ENCODE measurements at regions not wholly inside any gene's neighbourhood (a gene's known extent, or its start where the extent isn't known, plus 50 kb on each side); places are given as distances from the start of the nearest gene placed in this dataset.

- FAIRE-seq (no peak), DNase-seq (ENCODE audit: low read depth) (no peak)
- Histone ChIP-seq H3K4me3 (ENCODE audit: low read depth, low read length) (no peak overlapping the region), H3K36me3 (ENCODE audit: control insufficient read depth, insufficient read depth, low read length) (peaks cover 1% of the 10 kb centered on the region), H3K27me3 (ENCODE audit: control insufficient read depth, insufficient read depth, low read length) (no peaks in the 10 kb centered on the region)
- TF ChIP-seq, protein P1, sequence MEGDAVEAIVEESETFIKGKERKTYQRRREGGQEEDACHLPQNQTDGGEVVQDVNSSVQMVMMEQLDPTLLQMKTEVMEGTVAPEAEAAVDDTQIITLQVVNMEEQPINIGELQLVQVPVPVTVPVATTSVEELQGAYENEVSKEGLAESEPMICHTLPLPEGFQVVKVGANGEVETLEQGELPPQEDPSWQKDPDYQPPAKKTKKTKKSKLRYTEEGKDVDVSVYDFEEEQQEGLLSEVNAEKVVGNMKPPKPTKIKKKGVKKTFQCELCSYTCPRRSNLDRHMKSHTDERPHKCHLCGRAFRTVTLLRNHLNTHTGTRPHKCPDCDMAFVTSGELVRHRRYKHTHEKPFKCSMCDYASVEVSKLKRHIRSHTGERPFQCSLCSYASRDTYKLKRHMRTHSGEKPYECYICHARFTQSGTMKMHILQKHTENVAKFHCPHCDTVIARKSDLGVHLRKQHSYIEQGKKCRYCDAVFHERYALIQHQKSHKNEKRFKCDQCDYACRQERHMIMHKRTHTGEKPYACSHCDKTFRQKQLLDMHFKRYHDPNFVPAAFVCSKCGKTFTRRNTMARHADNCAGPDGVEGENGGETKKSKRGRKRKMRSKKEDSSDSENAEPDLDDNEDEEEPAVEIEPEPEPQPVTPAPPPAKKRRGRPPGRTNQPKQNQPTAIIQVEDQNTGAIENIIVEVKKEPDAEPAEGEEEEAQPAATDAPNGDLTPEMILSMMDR (IDR thresholded peaks at IDR 0.05; ENCODE audit: insufficient read depth, low read length, severe bottlenecking) = no peak
These were observed 236.3 kb downstream of the SEC14L1 start for GRCh38 chr17:77376795-77377709.

DNA sequence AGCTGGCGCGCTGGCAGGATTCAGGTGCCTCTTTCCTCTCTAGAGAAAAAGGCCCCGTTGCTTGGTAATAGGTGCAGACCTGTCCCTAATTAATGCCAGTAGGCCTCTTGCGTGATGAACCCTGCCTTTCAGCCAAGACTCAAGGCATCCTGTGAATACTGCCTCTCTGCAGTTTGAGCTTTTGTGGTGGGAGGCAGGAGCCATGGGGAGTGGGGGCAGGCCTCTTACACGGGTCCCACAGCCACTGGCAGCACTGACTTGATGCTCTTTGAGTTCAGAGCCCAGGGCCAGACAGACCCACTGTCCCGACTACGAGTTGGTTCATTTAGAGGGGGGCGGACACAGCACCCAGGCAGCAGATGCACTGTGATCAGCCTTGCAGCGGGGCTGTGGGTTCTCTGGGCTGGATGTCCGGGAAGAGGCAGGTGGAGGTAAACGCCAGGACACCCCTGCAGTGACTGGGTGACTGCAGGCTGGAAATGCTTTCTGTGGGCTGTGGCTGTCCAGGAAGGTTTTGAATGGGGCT lies 237.0 kb downstream of the SEC14L1 start:
- no peak overlapping the region for H3K4me3 ChIP-seq (ENCODE audit: low read depth, low read length)
- H3K36me3 ChIP-seq (ENCODE audit: control insufficient read depth, insufficient read depth, low read length) = peaks cover 1% of the 10 kb centered on the region
- DNase-seq (ENCODE audit: low read depth) = no peak
- TF ChIP-seq, protein P1 (IDR thresholded peaks at IDR 0.05; ENCODE audit: insufficient read depth, low read length, severe bottlenecking) = no peak
- FAIRE-seq = no peak
- H3K27me3 ChIP-seq (ENCODE audit: control insufficient read depth, insufficient read depth, low read length) = no peaks in the 10 kb centered on the region

- FAIRE-seq (no peak), DNase-seq (ENCODE audit: low read depth) (no peak)
- Histone ChIP-seq H3K4me3 (ENCODE audit: low read depth, low read length) (no peak overlapping the region), H3K36me3 (ENCODE audit: control insufficient read depth, insufficient read depth, low read length) (peaks cover 1% of the 10 kb centered on the region), H3K27me3 (ENCODE audit: control insufficient read depth, insufficient read depth, low read length) (no peaks in the 10 kb centered on the region)
- TF ChIP-seq, protein P1 (IDR thresholded peaks at IDR 0.05; ENCODE audit: insufficient read depth, low read length, severe bottlenecking) = no peak
These were observed 237.7 kb downstream of the SEC14L1 start for GRCh38 chr17:77378318-77379064.

DNA sequence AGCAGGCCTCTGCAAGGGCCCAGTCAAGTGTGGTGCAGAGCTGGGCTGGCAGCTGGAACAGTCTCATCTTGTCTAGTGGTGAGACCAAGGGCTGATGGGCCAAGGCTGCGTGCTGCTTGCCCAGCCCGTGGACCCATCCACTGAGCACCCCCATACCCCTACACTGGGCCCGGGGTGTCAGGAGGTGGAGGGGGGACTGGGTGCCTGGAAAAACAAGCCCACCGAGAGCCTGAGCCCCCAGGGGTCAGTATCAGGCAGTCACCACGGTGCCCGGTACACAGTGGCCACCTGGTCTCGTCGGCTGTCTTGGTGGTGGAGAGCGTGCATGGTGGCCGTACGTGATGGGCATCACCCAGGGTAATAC lies 238.3 kb downstream of the SEC14L1 start:
- TF ChIP-seq, protein P1 (IDR thresholded peaks at IDR 0.05; ENCODE audit: insufficient read depth, low read length, severe bottlenecking) = no peak
- Histone ChIP-seq H3K4me3 (ENCODE audit: low read depth, low read length) (no peak overlapping the region), H3K27me3 (ENCODE audit: control insufficient read depth, insufficient read depth, low read length) (no peaks in the 10 kb centered on the region), H3K36me3 (ENCODE audit: control insufficient read depth, insufficient read depth, low read length) (peaks cover 1% of the 10 kb centered on the region)
- DNase-seq (ENCODE audit: low read depth) (no peak), FAIRE-seq (no peak)

GRCh38 chr17:77379832-77380231 lies 239.1 kb downstream of the SEC14L1 start:
- DNase-seq (ENCODE audit: low read depth) = no peak
- Histone ChIP-seq H3K4me3 (ENCODE audit: low read depth, low read length) (no peak overlapping the region), H3K27me3 (ENCODE audit: control insufficient read depth, insufficient read depth, low read length) (no peaks in the 10 kb centered on the region), H3K36me3 (ENCODE audit: control insufficient read depth, insufficient read depth, low read length) (peaks cover 1% of the 10 kb centered on the region)
- FAIRE-seq = no peak
- TF ChIP-seq, protein P1 (IDR thresholded peaks at IDR 0.05; ENCODE audit: insufficient read depth, low read length, severe bottlenecking) = no peak

Data from bronchial epithelial cell (primary cell).